ENCODE measurements at regions not wholly inside any gene's neighbourhood (a gene's known extent, or its start where the extent isn't known, plus 50 kb on each side); places are given as distances from the start of the nearest gene placed in this dataset.

DNA sequence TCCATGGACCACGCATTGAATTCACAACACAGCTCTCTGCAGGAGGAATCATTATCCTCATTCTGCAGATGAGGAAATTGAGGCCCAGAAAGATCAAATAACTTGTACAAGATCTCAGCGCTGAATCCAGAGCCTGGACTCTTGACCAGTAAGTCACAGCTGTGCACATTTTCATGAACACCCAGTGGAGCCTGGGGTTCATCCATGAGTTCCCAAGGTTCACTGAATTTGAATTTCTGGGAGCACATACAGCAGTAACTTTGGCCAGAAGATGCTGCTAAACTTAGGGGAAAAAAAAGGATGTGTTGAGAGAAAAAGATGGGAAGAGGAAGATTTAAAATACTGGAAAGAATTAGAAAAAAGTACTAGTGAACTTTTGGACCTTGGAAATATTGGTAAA is 218.7 kb upstream of the PPARGC1A start:
- peak; percentile 36 to 74 (median 49) for DNase-seq

GRCh38 chr4:24105327-24106038 is 215.6 kb upstream of the PPARGC1A start:
- peak; percentile 80 to 94 (median 90) for DNase-seq

- peak; percentile 29 to 63 (median 33) for DNase-seq
Observed at GRCh38 chr4:24104158-24104565, 214.3 kb upstream of the PPARGC1A start.

- peak in 2 of 3 donors; percentile 25 to 67 for DNase-seq
Observed at GRCh38 chr4:24103434-24104157, 213.7 kb upstream of the PPARGC1A start.

DNA sequence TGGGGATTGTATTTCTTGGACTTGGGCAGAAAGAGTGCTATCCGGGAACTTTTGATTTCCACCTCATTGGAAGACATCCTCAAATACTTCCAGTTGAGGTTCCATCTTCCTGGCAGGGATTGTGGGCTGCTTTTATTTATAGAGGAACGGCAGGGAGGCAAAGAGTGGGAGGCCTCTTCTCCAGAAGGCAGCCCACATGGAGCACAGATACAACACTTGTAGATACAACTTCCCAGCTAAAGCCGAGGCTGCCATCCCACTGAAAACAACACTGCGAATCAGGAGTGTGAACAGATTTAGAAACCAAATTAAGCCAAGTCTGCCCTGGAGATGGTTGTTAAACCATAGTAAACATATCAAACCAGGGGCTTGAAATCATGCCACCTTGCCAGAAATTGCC is 212.8 kb upstream of the PPARGC1A start:
- no peak for DNase-seq

GRCh38 chr4:24096603-24097002 is 206.8 kb upstream of the PPARGC1A start:
- DNase-seq = no peak

DNA sequence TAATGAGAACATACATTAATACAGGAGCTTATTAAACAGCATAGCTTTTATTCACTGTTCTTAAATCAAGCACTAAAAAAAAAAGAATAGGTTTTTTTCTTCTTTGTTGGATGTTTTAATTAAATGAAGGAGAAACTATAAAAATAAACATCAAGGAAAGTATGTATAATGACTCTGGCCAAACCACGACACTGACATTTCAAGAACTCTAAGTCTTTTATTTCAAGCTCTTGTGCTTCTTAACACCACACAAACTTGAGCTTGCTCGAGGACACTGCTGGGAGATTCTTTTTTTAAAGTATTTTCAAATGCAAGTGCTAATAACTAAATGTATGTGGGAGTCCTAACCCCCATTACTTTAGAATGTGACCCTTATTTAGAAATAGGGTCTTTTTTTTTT is 204.9 kb upstream of the PPARGC1A start:
- no peak for DNase-seq

DNA sequence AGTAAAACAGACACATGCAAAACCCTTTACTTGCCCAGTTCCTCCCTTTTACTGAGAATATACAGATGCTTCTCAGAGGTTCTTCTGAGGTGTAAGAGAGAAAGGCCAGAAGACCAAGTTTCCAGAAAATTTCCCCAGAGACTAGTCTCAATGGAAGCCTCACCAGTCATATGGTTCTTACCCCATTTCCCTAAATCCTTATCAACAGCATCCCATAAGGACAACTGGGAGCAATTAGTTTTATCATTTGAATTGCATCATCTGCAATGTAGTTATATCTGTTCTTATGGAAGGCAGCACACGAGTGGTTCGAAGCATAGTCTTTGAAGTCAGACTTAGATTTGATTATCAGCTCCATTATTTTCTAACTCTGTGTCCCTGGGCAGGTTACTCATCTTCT is 203.6 kb upstream of the PPARGC1A start:
- DNase-seq = no peak

- DNase-seq = no peak
Observed at GRCh38 chr4:24091639-24092233, 201.9 kb upstream of the PPARGC1A start.

DNA sequence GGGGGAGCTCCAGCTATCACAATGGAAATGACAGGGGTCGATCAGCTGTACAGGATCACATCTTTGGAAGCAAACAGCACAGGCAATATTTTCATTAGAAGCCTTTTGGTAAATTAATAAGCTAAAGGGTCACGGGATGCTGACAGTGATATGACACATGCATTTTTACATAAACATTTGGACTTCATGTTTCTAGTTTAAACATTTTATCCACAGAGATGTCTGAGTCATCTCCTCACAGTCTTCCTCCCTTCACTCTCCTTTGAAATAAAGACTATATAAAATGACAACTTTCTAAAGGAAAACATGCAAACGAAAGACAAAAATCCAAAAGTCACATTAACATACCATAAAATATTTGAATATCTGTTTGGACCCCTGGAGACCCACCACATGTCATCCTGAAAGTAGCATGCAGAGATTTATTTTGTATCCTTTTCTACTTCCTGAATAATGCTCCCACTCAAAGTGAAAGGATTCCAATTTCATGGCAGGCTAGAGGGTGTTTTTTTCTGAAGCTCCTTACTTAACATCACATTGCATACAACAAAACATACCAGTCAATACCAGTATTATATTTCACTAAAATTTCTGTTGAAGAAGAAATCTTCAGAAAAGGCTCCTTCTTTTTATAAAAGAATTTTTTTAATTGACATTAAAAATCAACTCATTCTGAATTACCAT is 200.1 kb upstream of the PPARGC1A start:
- peak in 2 of 3 donors; percentile 41 to 50 for DNase-seq

GRCh38 chr4:24080871-24081270 is 191.0 kb upstream of the PPARGC1A start:
- DNase-seq = no peak

DNA sequence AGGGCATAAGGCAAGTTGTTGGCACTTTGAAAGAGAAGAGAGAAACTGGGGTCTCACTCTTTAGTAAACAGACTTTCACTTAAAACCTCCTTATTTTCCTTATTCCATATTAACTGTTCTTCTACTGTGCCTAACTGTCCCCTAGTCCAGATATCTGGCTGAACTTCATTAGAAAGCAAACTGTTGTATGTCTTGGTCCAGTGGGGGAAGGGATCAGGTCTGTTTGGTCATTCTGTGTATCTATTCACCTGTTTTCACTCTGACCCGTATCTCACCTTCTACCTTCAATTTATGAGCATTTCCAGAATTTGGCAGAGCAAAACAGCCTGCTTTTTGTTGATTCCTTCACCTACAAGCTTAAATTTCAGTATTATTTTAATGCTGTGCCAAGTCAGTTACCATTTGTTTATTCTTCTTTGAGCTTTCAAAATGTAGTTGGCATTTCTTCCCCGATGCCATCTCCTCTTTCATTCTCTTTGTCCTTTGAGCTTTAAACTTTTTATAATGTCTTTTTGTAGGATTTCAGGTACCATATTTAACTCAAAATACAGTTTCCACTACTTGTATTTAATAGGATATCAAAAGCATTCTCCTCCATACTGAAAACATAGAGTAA is 188.6 kb upstream of the PPARGC1A start:
- no peak for DNase-seq

DNA sequence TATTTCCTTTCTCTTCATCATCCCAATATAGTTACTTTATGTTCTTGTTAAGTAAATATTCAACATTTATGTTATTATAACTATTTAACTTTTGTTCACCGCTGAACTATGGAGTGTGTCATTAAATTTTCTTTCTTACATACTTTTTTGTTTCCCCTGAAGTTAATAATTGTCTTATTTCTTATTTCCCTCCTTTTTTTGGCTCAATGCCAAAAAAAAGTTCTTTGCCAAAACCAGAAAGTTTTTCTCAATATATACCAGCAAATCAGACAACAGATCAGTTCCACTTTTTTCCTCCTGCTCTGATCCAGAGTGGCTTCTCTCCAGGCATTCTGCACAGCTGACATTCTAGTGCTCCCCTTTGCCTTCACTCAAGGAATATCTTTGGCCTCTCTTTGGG is 187.0 kb upstream of the PPARGC1A start:
- peak in 1 of 3 donors; percentile 34 for DNase-seq

DNA sequence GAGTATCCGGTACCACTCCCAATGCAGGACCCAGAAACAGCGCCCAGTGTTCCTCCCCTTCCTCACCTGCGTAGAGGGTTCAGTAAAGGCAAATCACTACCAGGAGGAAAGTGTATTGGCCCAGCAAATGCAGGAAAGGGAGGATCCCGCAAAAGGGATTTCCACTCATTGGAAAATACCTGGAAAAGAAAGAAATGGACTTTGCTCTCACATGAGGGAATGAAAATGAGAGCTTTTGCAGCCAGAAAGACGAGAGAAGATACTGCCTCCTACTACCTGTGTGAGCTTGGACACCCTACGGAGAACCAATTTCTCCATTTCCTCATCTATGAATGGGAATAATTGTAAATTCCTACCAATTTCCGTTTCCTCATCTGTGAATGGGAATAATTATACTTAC is 184.1 kb upstream of the PPARGC1A start:
- DNase-seq = no peak

DNA sequence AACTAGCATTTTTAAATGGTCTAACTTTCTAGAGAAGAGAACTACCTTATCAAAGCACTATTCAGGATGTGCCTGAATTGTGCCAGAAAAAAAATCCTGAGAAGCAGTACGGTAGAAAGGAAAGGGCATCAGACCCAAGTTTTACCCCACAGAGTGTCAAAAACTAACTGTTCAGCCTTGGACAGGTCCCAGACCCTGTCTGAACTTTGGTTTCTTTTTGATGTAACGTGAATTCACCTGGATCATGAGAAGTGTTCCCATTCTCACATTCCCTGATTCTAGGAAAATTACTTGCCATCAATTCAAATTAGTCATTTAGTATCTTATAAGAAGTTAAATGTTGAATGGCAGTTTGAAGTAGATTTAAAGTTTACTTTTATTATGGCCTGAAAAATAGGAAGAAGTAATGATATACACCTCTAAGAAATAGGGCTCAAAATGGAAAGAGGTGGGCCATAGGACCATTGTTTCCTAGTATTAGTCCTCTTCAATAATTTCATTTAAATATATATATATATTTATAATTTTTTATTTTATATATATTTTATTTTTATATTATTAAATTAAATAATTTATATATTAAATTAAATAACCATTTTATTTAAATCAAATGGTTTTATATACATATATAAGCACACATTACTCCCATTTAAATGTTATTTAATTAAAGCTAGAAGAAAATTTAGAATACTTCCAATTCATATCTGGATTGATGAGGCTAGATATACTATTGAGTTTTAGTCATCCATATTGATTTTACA is 181.9 kb upstream of the PPARGC1A start:
- DNase-seq = no peak

- DNase-seq = peak in 1 of 3 donors; percentile 54
Observed at GRCh38 chr4:24070117-24070516, 180.3 kb upstream of the PPARGC1A start.

GRCh38 chr4:24067367-24068193 is 177.7 kb upstream of the PPARGC1A start:
- DNase-seq = peak; percentile 38 to 74 (median 64)

DNA sequence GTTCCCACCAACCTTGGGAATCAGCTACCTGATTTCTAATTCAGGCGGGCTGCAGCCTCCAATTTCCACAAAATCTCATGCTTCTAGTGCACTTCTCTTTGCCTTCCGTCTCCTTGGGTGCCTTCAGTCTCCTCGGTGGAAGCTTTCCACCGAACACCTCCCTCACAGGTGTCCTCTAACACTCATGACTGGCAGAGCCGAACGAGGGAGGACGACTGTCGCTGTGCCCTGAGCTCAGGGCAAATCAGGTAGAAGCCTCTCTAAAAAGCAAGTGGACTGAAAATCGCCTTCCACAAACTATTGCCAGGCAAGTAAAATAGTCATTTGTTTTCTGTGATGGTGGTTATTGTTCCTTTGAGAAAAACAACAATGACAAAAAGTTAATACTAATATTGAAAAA is 176.1 kb upstream of the PPARGC1A start:
- DNase-seq = no peak

DNA sequence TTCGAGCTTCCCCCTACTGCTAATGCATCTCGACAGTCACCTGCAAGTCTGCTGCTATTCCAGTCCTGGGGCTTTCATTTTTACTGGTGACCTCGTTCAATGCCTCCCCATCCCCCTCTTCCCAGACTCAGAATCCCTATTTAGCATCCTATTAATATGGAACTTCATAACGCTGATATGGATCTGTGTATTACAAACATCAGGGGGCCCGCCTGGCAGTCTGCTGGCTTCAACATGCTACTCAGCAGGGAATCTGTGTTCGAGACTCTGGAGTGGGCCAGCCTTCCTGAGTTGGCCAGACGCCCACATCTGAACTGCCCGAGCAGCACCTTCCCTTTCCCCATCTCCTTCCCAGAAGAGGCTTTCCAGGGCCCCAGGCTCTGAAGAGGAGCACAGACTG is 173.9 kb upstream of the PPARGC1A start:
- no peak for DNase-seq

DNA sequence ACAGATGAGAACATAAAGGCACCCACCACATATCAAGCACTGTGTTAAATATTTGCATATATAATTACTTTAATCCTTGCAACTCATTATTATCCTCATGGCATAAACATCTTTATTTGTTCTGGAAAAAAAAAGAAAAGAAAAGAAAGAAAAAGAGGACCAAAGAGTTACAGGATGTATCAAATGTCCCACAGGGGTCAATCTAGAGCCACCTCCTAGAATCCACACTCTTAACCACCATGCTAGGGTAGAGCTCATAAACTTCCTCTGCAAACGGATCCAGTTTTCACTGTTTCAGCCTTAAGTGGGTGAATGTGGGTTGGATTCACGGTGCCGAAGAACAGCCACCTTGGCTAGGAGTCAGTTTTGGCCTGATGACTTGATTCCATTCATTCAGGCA is 171.1 kb upstream of the PPARGC1A start:
- no peak for DNase-seq

Data from muscle of back (tissue), 3 donors.